ENCODE measurements at regions not wholly inside any gene's neighbourhood (a gene's known extent, or its start where the extent isn't known, plus 50 kb on each side); places are given as distances from the start of the nearest gene placed in this dataset.
"Not testable (repeated sequence)": the region's sequence is repeated elsewhere in the genome, so short reads cannot be mapped to it uniquely, and the experiment has no call there.

- TF ChIP-seq EZH2 (IDR thresholded peaks at IDR 0.05; ENCODE audit: borderline replicate concordance, low read depth, low read length, severe bottlenecking) (no peak), CTCF (IDR thresholded peaks at IDR 0.05; ENCODE audit: borderline replicate concordance, extremely low read depth, low read length, poor library complexity, severe bottlenecking) (no peak)
- DNase-seq = peak; percentile 81
- H3K36me3 ChIP-seq (ENCODE audit: insufficient read depth, low read length) = no peaks in the 10 kb centered on the region; the same call in 1 of the 2 replicates
- H3K4me1 ChIP-seq (ENCODE audit: insufficient read depth, low read length) = peaks cover 32% of the 10 kb centered on the region
- H3K4me3 ChIP-seq (ENCODE audit: low read depth in 1 of 2, low read length in 2 of 2) = peak overlapping the region; percentile 61 to 90; a peak in 3 of 4 replicates
- peaks cover 32% of the 10 kb centered on the region for H3K79me2 ChIP-seq (ENCODE audit: insufficient read depth, low read length)
- H3K9me3 ChIP-seq (ENCODE audit: insufficient read depth, low read length, severe bottlenecking) = no peaks in the 10 kb centered on the region
- ATAC-seq (ENCODE audit: insufficient read depth, low read depth) = peak; percentile 99
- peak overlapping the region; percentile 91 for H2AFZ ChIP-seq (ENCODE audit: low read depth, low read length)
- no peaks in the 10 kb centered on the region for H4K20me1 ChIP-seq (ENCODE audit: insufficient read depth, low read length)
- H3K27me3 ChIP-seq (ENCODE audit: insufficient read depth, low read length, poor library complexity) = no peaks in the 10 kb centered on the region
- peak overlapping the region; percentile 81 for H3K9ac ChIP-seq (ENCODE audit: low read depth, low read length)
- H3K4me2 ChIP-seq (ENCODE audit: insufficient read depth, low read length) = peak overlapping the region; percentile 63
- H3K27ac ChIP-seq (ENCODE audit: low read length) = peak overlapping the region; percentile 88
Observed at GRCh38 chr9:94030318-94031179, 53.7 kb upstream of the PTPDC1 start.

DNA sequence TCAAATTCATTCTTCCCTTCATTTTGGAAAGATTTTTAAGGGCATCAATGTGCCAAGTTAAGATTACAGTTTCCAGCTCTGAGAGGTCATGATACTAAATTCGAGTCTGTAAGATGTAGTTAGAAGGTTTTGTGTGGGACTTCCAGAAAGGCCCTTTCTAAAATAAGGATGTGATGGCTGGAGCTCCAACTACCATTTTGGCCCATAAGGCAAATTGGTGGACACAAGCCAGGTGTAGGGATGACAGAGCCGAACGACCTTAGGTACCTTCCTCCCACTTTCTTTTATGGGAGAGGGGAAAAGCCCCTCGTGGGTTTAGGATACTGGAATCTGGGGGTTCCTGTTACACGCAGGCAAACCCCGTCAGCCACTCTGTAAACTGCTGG lies 54.3 kb upstream of the PTPDC1 start:
- H3K36me3 ChIP-seq (ENCODE audit: insufficient read depth, low read length) = no peaks in the 10 kb centered on the region; the same call in 1 of the 2 replicates
- peaks cover 32% of the 10 kb centered on the region for H3K4me1 ChIP-seq (ENCODE audit: insufficient read depth, low read length)
- H3K27ac ChIP-seq (ENCODE audit: low read length) = peak overlapping the region; percentile 88
- H3K4me3 ChIP-seq (ENCODE audit: low read depth in 1 of 2, low read length in 2 of 2) = peak overlapping the region; percentile 61 to 90
- no peak for DNase-seq
- no peaks in the 10 kb centered on the region for H3K27me3 ChIP-seq (ENCODE audit: insufficient read depth, low read length, poor library complexity)
- ATAC-seq (ENCODE audit: insufficient read depth, low read depth) = no peak
- H3K4me2 ChIP-seq (ENCODE audit: insufficient read depth, low read length) = peak overlapping the region; percentile 63
- H2AFZ ChIP-seq (ENCODE audit: low read depth, low read length) = peak overlapping the region; percentile 91
- peak overlapping the region; percentile 81 for H3K9ac ChIP-seq (ENCODE audit: low read depth, low read length)
- no peaks in the 10 kb centered on the region for H3K9me3 ChIP-seq (ENCODE audit: insufficient read depth, low read length, severe bottlenecking)
- H3K79me2 ChIP-seq (ENCODE audit: insufficient read depth, low read length) = peaks cover 28% of the 10 kb centered on the region
- no peak for TF ChIP-seq EZH2 (IDR thresholded peaks at IDR 0.05; ENCODE audit: borderline replicate concordance, low read depth, low read length, severe bottlenecking)
- no peaks in the 10 kb centered on the region for H4K20me1 ChIP-seq (ENCODE audit: insufficient read depth, low read length)

DNA sequence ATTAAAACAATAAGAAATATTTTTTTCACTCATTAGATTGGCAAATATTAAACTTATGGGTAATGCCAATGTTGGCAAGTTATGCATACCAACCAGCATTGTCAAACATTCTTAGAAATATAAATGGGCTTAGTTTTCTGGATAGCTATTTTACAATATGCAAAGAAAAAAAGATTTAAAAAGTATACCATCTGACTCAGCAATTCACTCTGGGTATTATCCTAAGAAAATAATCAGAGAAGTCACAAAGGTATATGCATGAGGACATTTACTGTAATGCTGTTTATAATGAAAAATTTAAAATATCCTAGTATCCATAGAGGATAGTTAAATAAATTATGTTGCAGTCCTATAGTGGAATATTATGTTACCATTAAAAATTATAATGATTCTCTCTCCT lies 57.4 kb upstream of the PTPDC1 start:
- H3K4me3 ChIP-seq (ENCODE audit: low read depth in 1 of 2, low read length in 2 of 2) = no peak overlapping the region
- H3K9ac ChIP-seq (ENCODE audit: low read depth, low read length) = no peak overlapping the region
- no peaks in the 10 kb centered on the region; the same call in 1 of the 2 replicates for H3K36me3 ChIP-seq (ENCODE audit: insufficient read depth, low read length)
- no peaks in the 10 kb centered on the region for H4K20me1 ChIP-seq (ENCODE audit: insufficient read depth, low read length)
- H3K27me3 ChIP-seq (ENCODE audit: insufficient read depth, low read length, poor library complexity) = no peaks in the 10 kb centered on the region
- TF ChIP-seq CTCF (IDR thresholded peaks at IDR 0.05; ENCODE audit: borderline replicate concordance, extremely low read depth, low read length, poor library complexity, severe bottlenecking) = no peak
- TF ChIP-seq EZH2 (IDR thresholded peaks at IDR 0.05; ENCODE audit: borderline replicate concordance, low read depth, low read length, severe bottlenecking) = no peak
- no peaks in the 10 kb centered on the region for H3K9me3 ChIP-seq (ENCODE audit: insufficient read depth, low read length, severe bottlenecking)
- peaks cover 24% of the 10 kb centered on the region for H3K79me2 ChIP-seq (ENCODE audit: insufficient read depth, low read length)
- no peak overlapping the region for H3K27ac ChIP-seq (ENCODE audit: low read length)
- ATAC-seq (ENCODE audit: insufficient read depth, low read depth) = no peak
- DNase-seq = no peak
- no peak overlapping the region for H2AFZ ChIP-seq (ENCODE audit: low read depth, low read length)
- peaks cover 19% of the 10 kb centered on the region for H3K4me1 ChIP-seq (ENCODE audit: insufficient read depth, low read length)
- no peak overlapping the region for H3K4me2 ChIP-seq (ENCODE audit: insufficient read depth, low read length)

DNA sequence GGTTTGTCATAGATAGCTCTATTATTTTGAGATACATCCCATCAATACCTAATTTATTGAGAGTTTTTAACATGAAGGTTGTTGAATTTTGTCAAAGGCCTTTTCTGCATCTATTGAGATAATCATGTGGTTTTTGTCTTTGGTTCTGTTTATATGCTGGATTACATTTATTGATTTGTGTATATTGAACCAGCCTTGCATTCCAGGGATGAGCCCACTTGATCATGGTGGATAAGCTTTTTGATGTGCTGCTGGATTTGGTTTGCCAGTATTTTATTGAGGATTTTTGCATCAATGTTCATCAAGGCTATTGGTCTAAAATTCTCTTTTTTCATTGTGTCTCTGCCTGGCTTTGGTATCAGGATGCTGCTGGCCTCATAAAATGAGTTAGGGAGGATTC lies 61.8 kb upstream of the PTPDC1 start:
- H2AFZ ChIP-seq (ENCODE audit: low read depth, low read length); H3K27me3 ChIP-seq (ENCODE audit: insufficient read depth, low read length, poor library complexity); H4K20me1 ChIP-seq (ENCODE audit: insufficient read depth, low read length); H3K9me3 ChIP-seq (ENCODE audit: insufficient read depth, low read length, severe bottlenecking); H3K4me2 ChIP-seq (ENCODE audit: insufficient read depth, low read length); H3K36me3 ChIP-seq (ENCODE audit: insufficient read depth, low read length); H3K79me2 ChIP-seq (ENCODE audit: insufficient read depth, low read length); H3K4me3 ChIP-seq (ENCODE audit: low read depth in 1 of 2, low read length in 2 of 2); ATAC-seq (ENCODE audit: insufficient read depth, low read depth); H3K27ac ChIP-seq (ENCODE audit: low read length); DNase-seq; H3K4me1 ChIP-seq (ENCODE audit: insufficient read depth, low read length); H3K9ac ChIP-seq (ENCODE audit: low read depth, low read length): not testable (repeated sequence)

- H3K4me2 ChIP-seq (ENCODE audit: insufficient read depth, low read length); H3K27ac ChIP-seq (ENCODE audit: low read length); H3K79me2 ChIP-seq (ENCODE audit: insufficient read depth, low read length); H3K9ac ChIP-seq (ENCODE audit: low read depth, low read length); DNase-seq; H3K36me3 ChIP-seq (ENCODE audit: insufficient read depth, low read length); H2AFZ ChIP-seq (ENCODE audit: low read depth, low read length); H3K4me3 ChIP-seq (ENCODE audit: low read depth in 1 of 2, low read length in 2 of 2); H3K9me3 ChIP-seq (ENCODE audit: insufficient read depth, low read length, severe bottlenecking); ATAC-seq (ENCODE audit: insufficient read depth, low read depth); H3K27me3 ChIP-seq (ENCODE audit: insufficient read depth, low read length, poor library complexity); H4K20me1 ChIP-seq (ENCODE audit: insufficient read depth, low read length); H3K4me1 ChIP-seq (ENCODE audit: insufficient read depth, low read length): not testable (repeated sequence)
Observed at GRCh38 chr9:94020836-94021235, 63.4 kb upstream of the PTPDC1 start.

Measured in DND-41 (cell line).